Kidney (tissue), 13 donors: ENCODE measurements at regions not wholly inside any gene's neighbourhood (a gene's known extent, or its start where the extent isn't known, plus 50 kb on each side); places are given as distances from the start of the nearest gene placed in this dataset.

Experiments
- DNase-seq, 5 donors: peaks; one replicate each; pipeline ENCODE4 v3.0.0-alpha.2; 2013 to 2020
- FAIRE-seq: peaks from 2 replicates; lab custom pipeline; 2012; peaks lifted over from hg19 to GRCh38; lab: Jason Lieb, UNC
- H3K27ac ChIP-seq, 2 donors: one replicate each; pipeline ENCODE4 v1.7.0; 2013; ENCODE audit warnings: low read depth in 2 of 2, low read length in 2 of 2, inconsistent platforms in 1 of 2
- H3K27me3 ChIP-seq: one replicate; pipeline ENCODE4 v1.7.1; 2013; ENCODE audit warnings: low read length, inconsistent platforms; ENCODE audit not compliant: control insufficient read depth, insufficient read depth
- H3K36me3 ChIP-seq, 3 donors: one replicate each; pipeline versions ENCODE4 v1.7.0 to v1.7.1; 2013; ENCODE audit warnings: low read length in 3 of 3, control low read depth in 1 of 3, inconsistent platforms in 1 of 3; ENCODE audit not compliant: insufficient read depth in 3 of 3, control insufficient read depth in 2 of 3
- H3K4me1 ChIP-seq, 3 donors: one replicate each; pipeline versions ENCODE4 v1.7.0 to v1.7.1; 2013; ENCODE audit warnings: low read length in 3 of 3, inconsistent platforms in 1 of 3, low read depth in 1 of 3; ENCODE audit not compliant: control insufficient read depth in 2 of 3, insufficient read depth in 2 of 3
- H3K4me3 ChIP-seq, 3 donors: one replicate each; pipeline versions ENCODE4 v1.7.0 to v1.8.1; 2013; ENCODE audit warnings: low read length in 3 of 3, control low read depth in 1 of 3, inconsistent platforms in 1 of 3
- H3K9ac ChIP-seq, 3 donors: one replicate each; pipeline versions ENCODE4 v1.7.0 to v1.7.1; 2013; ENCODE audit warnings: low read length in 3 of 3, control low read depth in 1 of 3, inconsistent platforms in 1 of 3
- H3K9me3 ChIP-seq, 3 donors: one replicate each; pipeline versions ENCODE4 v1.7.0 to v1.7.1; 2013; ENCODE audit warnings: low read length in 3 of 3, control low read depth in 1 of 3, inconsistent platforms in 1 of 3; ENCODE audit not compliant: control insufficient read depth in 2 of 3, insufficient read depth in 1 of 3
- intact Hi-C: fragments of 100-400 bp; cut with DNase I; formaldehyde crosslinking; loops from one replicate; pipeline ENCODE4 v1.11.1; 2022
- TF ChIP-seq, protein P1 (sequence below): IDR thresholded peaks from 3 replicates; pipeline ENCODE4 v1.5.1; 2012; ENCODE audit warnings: mild to moderate bottlenecking, moderate library complexity, borderline replicate concordance; ENCODE audit not compliant: insufficient read depth; ENCODE audit errors: extremely low read depth
- donor health status: control.
- donor health status: control.
- donor health status: control.
- donor health status: control.
- donor health status: control.
- donor health status: DM: yes; HTN: yes; CAD: no.
- donor health status: Normal renal cell carcinoma (clear cell type).

DNA sequence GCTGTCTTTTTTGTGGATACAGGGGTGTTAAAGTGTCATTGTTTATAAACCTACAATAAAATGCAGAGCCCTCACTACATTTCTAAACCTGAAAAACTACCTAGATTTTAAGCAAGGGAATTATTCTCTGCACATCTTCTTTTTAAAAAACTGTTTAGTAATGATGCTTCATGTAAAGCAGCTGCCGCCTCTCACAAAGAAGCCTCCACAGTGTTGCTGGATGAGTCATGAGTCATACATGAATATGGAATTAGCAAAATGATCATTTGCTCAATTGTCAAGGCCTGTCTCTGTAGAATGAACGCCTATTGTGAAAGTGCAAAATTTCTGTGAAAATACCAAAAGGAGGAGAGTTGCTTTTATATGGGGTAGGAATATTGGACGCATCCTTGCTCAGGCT, 259.5 kb upstream of the CHRM3 start:
- Histone ChIP-seq H3K36me3 (no peaks in the 10 kb centered on the region), H3K27ac (no peak overlapping the region), H3K4me1 (no peaks in the 10 kb centered on the region), H3K4me3 (no peak overlapping the region), H3K27me3 (no peaks in the 10 kb centered on the region), H3K9ac (no peak overlapping the region), H3K9me3 (peaks cover 0 to 2% (median 0%) of the 10 kb centered on the region in 3 donors)
- TF ChIP-seq, protein P1, sequence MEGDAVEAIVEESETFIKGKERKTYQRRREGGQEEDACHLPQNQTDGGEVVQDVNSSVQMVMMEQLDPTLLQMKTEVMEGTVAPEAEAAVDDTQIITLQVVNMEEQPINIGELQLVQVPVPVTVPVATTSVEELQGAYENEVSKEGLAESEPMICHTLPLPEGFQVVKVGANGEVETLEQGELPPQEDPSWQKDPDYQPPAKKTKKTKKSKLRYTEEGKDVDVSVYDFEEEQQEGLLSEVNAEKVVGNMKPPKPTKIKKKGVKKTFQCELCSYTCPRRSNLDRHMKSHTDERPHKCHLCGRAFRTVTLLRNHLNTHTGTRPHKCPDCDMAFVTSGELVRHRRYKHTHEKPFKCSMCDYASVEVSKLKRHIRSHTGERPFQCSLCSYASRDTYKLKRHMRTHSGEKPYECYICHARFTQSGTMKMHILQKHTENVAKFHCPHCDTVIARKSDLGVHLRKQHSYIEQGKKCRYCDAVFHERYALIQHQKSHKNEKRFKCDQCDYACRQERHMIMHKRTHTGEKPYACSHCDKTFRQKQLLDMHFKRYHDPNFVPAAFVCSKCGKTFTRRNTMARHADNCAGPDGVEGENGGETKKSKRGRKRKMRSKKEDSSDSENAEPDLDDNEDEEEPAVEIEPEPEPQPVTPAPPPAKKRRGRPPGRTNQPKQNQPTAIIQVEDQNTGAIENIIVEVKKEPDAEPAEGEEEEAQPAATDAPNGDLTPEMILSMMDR: no peak
- intact Hi-C loops: no loop called here
- DNase-seq (no peak), FAIRE-seq (no peak)

DNA sequence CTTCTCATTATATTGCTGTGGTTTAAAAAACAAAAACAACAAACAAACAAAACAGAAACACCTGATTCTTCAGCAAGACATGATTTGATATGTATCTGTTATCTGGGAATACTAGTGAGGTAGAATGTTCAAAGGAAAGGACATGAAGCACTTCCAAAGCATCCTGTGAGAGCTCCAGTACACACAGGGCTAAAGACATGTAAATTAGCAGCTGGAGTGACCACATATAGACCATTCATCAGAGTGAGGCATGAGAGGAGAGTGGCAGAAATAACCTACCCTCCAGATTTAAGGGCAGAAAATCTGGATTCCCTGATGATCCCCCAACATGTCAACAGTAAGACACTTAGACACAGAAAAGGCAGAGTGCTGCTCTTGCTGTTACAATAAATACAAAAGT, 260.5 kb upstream of the CHRM3 start:
- no peaks in the 10 kb centered on the region for H3K36me3 ChIP-seq
- no peak for FAIRE-seq
- no peak overlapping the region for H3K9ac ChIP-seq
- intact Hi-C loops: no loop called here
- peaks cover 0 to 2% (median 0%) of the 10 kb centered on the region in 3 donors for H3K9me3 ChIP-seq
- TF ChIP-seq, protein P1: no peak
- no peak overlapping the region for H3K4me3 ChIP-seq
- H3K27ac ChIP-seq: no peak overlapping the region
- no peak for DNase-seq
- H3K4me1 ChIP-seq: no peaks in the 10 kb centered on the region
- no peaks in the 10 kb centered on the region for H3K27me3 ChIP-seq

DNA sequence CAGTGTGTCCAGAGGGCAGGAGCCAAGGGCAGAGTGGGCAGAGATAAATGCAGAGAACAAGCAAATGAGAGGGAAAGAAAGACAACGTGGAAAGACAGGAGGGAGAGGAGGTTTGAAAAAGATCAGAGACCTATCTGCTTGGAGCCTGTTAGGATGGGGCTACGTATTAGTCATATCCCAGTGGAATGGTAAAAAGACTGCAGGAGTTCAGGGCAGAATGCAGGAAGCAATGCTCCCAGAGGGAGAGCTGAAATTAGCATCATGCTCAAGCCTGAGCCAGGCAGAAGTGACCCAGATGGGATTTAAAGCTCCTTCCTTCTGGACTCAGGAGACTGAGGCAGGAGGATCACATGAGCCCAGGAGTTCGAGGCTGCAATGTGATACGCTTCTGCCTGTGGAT, 261.3 kb upstream of the CHRM3 start:
- TF ChIP-seq, protein P1: no peak
- no peaks in the 10 kb centered on the region for H3K27me3 ChIP-seq
- DNase-seq (no peak), FAIRE-seq (no peak)
- intact Hi-C loops: no loop called here
- no peaks in the 10 kb centered on the region for H3K4me1 ChIP-seq
- H3K36me3 ChIP-seq: no peaks in the 10 kb centered on the region
- H3K27ac ChIP-seq: no peak overlapping the region
- peaks cover 0 to 2% (median 0%) of the 10 kb centered on the region in 3 donors for H3K9me3 ChIP-seq
- no peak overlapping the region for H3K4me3 ChIP-seq
- no peak overlapping the region for H3K9ac ChIP-seq

DNA sequence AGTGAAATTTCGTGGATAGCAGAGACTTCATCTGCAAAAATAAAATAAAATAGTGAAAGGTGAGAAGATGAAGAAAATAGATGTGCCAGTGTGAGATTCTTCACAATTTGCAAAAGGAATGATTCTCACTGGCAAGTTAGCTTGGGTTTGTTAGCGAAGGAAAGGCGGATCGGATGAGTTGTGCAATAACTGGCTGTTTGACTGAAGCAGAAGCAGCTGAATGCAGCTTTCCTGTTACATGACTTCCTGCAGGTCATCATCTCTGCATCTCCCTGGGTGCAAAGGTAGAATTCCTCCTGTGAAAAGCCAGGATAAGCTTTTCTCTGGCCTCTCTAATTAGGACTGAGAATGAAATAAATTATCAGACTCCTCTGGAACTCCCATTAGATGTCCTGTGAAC, 263.1 kb upstream of the CHRM3 start:
- Histone ChIP-seq H3K4me1 (no peaks in the 10 kb centered on the region), H3K9ac (no peak overlapping the region), H3K4me3 (no peak overlapping the region), H3K9me3 (no peaks in the 10 kb centered on the region), H3K36me3 (no peaks in the 10 kb centered on the region), H3K27ac (no peak overlapping the region), H3K27me3 (no peaks in the 10 kb centered on the region)
- TF ChIP-seq, protein P1: no peak
- DNase-seq (peak in 1 of 5 donors; percentile 12), FAIRE-seq (no peak)
- intact Hi-C loops: no loop called here
